Stomach (tissue), 4 donors: ENCODE measurements at regions not wholly inside any gene's neighbourhood (a gene's known extent, or its start where the extent isn't known, plus 50 kb on each side); places are given as distances from the start of the nearest gene placed in this dataset.

Source experiments
- CTCF ChIP-seq, 7 experiments: fragments of 450-650 bp in 4 of 7; fragments of 200-600 bp in 3 of 7; sonication (generic) in 3 of 7; IDR thresholded peaks; one replicate each; pipeline ENCODE4 v1.5.1; 2016 to 2019; ENCODE audit warnings: antibody characterized with exemption in 7 of 7, control low read depth in 2 of 7, mild to moderate bottlenecking in 1 of 7
- EP300 ChIP-seq: sonication (generic); formaldehyde crosslinking; IDR thresholded peaks from one replicate; pipeline ENCODE4 v1.6.1; 2017; ENCODE audit warnings: antibody characterized with exemption
- POLR2A ChIP-seq, 4 donors: fragments of 450-650 bp; IDR thresholded peaks; one replicate each; pipeline ENCODE4 v1.6.1; 2016; ENCODE audit warnings: antibody characterized with exemption in 4 of 4, control low read depth in 2 of 4, mild to moderate bottlenecking in 1 of 4, moderate library complexity in 1 of 4
- POLR2AphosphoS5 ChIP-seq, 3 donors: sonication (generic); formaldehyde crosslinking; IDR thresholded peaks; one replicate each; pipeline ENCODE4 v1.6.1; 2016; ENCODE audit warnings: antibody characterized with exemption in 3 of 3

- TF ChIP-seq CTCF (IDR thresholded peaks at IDR 0.05) (no peak), POLR2A (IDR thresholded peaks at IDR 0.05) (no peak), POLR2AphosphoS5 (IDR thresholded peaks at IDR 0.05) (no peak), EP300 (no peak)
Observed at GRCh38 chr2:238790833-238791230, 57.1 kb upstream of the TWIST2 start.
